ENCODE measurements at regions not wholly inside any gene's neighbourhood (a gene's known extent, or its start where the extent isn't known, plus 50 kb on each side); places are given as distances from the start of the nearest gene placed in this dataset.
A peak's percentile ranks its signal among the peaks of the same experiment; 100 is the strongest.

DNA sequence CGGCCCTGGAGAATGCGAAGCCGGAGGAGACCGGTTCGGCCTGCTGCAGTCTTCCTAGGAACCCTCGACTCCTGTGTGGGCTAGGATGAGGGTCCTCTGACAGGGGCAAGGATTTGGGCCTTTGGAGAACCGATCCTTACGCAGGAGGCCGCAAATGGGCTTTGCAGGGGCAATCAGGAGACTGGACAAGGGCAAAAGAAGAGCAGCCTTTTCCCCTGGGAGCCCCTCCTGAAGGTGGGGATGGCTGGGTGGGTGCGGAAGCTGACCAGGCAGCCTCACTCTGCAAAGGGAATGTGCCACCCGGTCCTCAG is 111.7 kb downstream of the NAV1 start:
- Histone ChIP-seq H3K27ac (ENCODE audit: low read depth, low read length) (no peak overlapping the region), H2AK5ac (ENCODE audit: low read depth, low read length) (0 out of 2 replicates have a peak overlapping the region, but pooled peaks have one; percentile 61), H3K79me1 (ENCODE audit: low read depth, low read length) (peaks cover 8% of the 10 kb centered on the region), H3K23ac (ENCODE audit: insufficient read length) (no peak overlapping the region), H3K9me3 (ENCODE audit: insufficient read depth in 2 of 2, low read depth in 1 of 2, low read length in 1 of 2) (no peaks in the 10 kb centered on the region), H3K4me2 (ENCODE audit: insufficient read depth in 1 of 2, low read depth in 2 of 2, low read length in 2 of 2) (peak overlapping the region; percentile 97 to 100), H3K18ac (ENCODE audit: extremely low read depth, low read length) (peak overlapping the region; percentile 72; the same call in 1 of the 2 replicates), H3K9ac (replicated peaks in 1 of 4; ENCODE audit: extremely low read depth in 1 of 4, low read depth in 3 of 4, low read length in 3 of 4) (peak overlapping the region in 3 of 4 experiments; percentile 45 to 76 (median 72); a peak in 5 of 7 replicates), H4K8ac (ENCODE audit: extremely low read depth, insufficient read depth, low read length) (peak overlapping the region; percentile 88), H3K56ac (replicated peaks; ENCODE audit: insufficient read length, low read depth, low read length) (no peak overlapping the region), H2BK12ac (ENCODE audit: low read depth, low read length) (no peak overlapping the region), H3K36me3 (ENCODE audit: control insufficient read depth in 2 of 4, insufficient read depth in 4 of 4, low read length in 3 of 4) (no peaks in the 10 kb centered on the region), H3K27me3 (replicated peaks in 1 of 4; ENCODE audit: control insufficient read depth in 3 of 4, extremely low read depth in 1 of 4, insufficient read depth in 3 of 4, low read length in 3 of 4) (peaks cover 0 to 22% (median 19%) of the 10 kb centered on the region in 4 experiments; a peak in 5 of 7 replicates), H4K20me1 (replicated peaks in 1 of 2; ENCODE audit: control insufficient read depth in 1 of 2, insufficient read depth in 2 of 2, low read length in 2 of 2) (peaks cover 8 to 15% of the 10 kb centered on the region in 2 experiments), H3K23me2 (ENCODE audit: low read depth, low read length) (peaks cover 22% of the 10 kb centered on the region), H2BK120ac (replicated peaks; ENCODE audit: low read depth, low read length) (peak overlapping the region; percentile 35), H3K14ac (ENCODE audit: insufficient read length) (no peak overlapping the region), H2BK20ac (ENCODE audit: low read length) (0 out of 2 replicates have a peak overlapping the region, but pooled peaks have one; percentile 66), H3K4me3 (ENCODE audit: extremely low read depth in 1 of 4, insufficient read depth in 2 of 4, low read depth in 3 of 4, low read length in 4 of 4) (peak overlapping the region; percentile 67 to 83 (median 70)), H2BK5ac (ENCODE audit: low read depth, low read length) (peak overlapping the region; percentile 62; the same call in 1 of the 2 replicates), H4K5ac (ENCODE audit: insufficient read length, low read depth, low read length) (no peak overlapping the region), H3K79me2 (ENCODE audit: control insufficient read depth in 1 of 2, insufficient read depth in 2 of 2, low read length in 2 of 2) (peaks cover 0 to 21% of the 10 kb centered on the region in 2 experiments; a peak in 2 of 4 replicates), H2BK15ac (ENCODE audit: low read length) (0 out of 2 replicates have a peak overlapping the region, but pooled peaks have one; percentile 40), H2AFZ (ENCODE audit: low read length) (no peak overlapping the region), H3K4me1 (replicated peaks in 1 of 4; ENCODE audit: control insufficient read depth in 3 of 4, insufficient read depth in 4 of 4, low read length in 3 of 4) (peaks cover 13 to 39% (median 28%) of the 10 kb centered on the region in 4 experiments), H4K91ac (replicated peaks; ENCODE audit: insufficient read length, low read length) (no peak overlapping the region), H3K4ac (replicated peaks; ENCODE audit: insufficient read length, low read depth, low read length) (no peak overlapping the region)
- FAIRE-seq (no peak), DNase-seq (ENCODE audit: low read depth in 1 of 2, low spot score in 2 of 2) (no peak)
- POLR2A ChIA-PET (ENCODE audit: partially characterized antibody), result interaction anchor here (1.0 to 2.4 kb wide), 14 partner anchors 9 to 138 kb away, joined by 3 to 9 read pairs (median 6); partner anchors contain the start of gene NAV1
- 12% methylated on average over 6 of the region's 11 CpGs; no CpG with 5 or more reads in 1 of the 2 experiments for WGBS, 2 experiments (ENCODE audit: extremely low coverage in 1 of 2, insufficient coverage in 1 of 2, insufficient read length in 1 of 2, insufficient replicate concordance in 2 of 2, low coverage in 1 of 2, low lambda C conversion rate in 2 of 2, missing lambda C conversion rate in 1 of 2)
- CTCF ChIA-PET (ENCODE audit: partially characterized antibody), result interaction anchor here (0.6 to 4.5 kb wide), 20 partner anchors 10 to 215 kb away, joined by 3 to 28 read pairs (median 5); no protein-coding TSS in a partner anchor
- TF ChIP-seq NRF1 (IDR thresholded peaks at IDR 0.05; ENCODE audit: low read depth, low read length) (0 out of 2 replicates have a peak, but pooled peaks have one; percentile 7), SAP30 (IDR thresholded peaks at IDR 0.05; ENCODE audit: insufficient read depth, insufficient replicate concordance, low read length) (peak; percentile 26), TEAD4 (IDR thresholded peaks at IDR 0.05; ENCODE audit: low read depth, low read length) (peak; percentile 58; the same call in 1 of the 2 replicates), ASH2L (IDR thresholded peaks at IDR 0.05; ENCODE audit: low read length) (peak; percentile 9), SP2 (IDR thresholded peaks at IDR 0.05; ENCODE audit: low read length) (no peak), POLR2A (IDR thresholded peaks at IDR 0.05; ENCODE audit: control extremely low read depth in 1 of 2, low read depth in 2 of 2, low read length in 2 of 2) (peak in 1 of 2 experiments; percentile 60; a peak in 1 of 3 replicates), TBP (IDR thresholded peaks at IDR 0.05; ENCODE audit: low read depth, low read length) (0 out of 2 replicates have a peak, but pooled peaks have one; percentile 14), HDAC6 (IDR thresholded peaks at IDR 0.05; ENCODE audit: low read depth, low read length) (no peak)

Data from H1 (cell line).